ENCODE measurements at regions not wholly inside any gene's neighbourhood (a gene's known extent, or its start where the extent isn't known, plus 50 kb on each side); places are given as distances from the start of the nearest gene placed in this dataset.

GRCh38 chr1:11373895-11374747 lies 101.1 kb downstream of the UBIAD1 start:
- peak; percentile 15 for DNase-seq

GRCh38 chr1:11374748-11375110 lies 101.7 kb downstream of the UBIAD1 start:
- DNase-seq = no peak

DNA sequence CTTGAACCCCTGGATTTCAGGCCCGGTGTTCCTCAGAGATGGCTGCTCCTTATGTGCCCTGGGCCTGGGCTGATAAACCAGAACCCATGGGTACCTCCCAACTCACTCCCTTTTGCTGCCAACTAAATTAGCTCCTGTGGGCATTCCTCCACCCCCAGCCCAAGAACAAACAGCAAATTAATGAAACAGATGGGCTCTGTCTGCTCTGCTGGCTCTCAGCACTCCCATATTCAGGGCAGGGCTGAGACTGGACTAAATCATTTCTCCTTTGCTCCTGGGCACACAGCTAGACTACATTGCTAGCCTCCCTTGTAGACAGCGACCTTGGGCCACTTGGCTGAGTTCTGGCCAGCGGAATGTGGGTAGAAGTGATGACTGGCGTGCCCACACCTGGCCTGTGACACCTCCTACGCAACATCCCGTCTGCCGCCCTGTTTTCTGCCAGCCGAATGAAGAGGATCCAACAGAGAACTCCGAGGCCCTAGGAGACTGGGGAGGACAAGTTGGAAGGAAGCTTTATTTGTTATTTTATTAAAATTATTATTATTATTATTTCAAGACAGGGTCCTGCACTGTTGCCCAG lies 101.9 kb upstream of the DISP3 start:
- no peak for DNase-seq

DNA sequence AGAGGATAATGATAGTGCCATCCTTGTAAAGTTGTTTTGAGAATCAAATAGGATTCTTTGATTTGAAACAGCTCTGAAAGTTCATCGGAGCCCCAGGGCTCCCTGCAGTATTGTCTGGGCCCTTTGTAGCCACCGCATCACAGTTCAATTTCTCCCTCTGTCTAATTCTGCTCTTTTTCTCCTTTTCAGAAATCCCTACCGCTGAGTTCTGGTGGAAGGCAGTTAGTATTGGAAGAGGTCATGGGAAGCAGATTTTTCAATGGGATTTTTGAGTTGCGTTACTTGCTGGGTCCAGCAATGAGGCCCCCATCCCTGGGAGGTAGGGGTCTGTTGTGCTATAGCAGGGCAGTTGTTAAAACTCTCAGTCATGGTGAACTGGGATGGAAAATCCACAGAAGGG lies 101.0 kb upstream of the DISP3 start:
- DNase-seq = no peak

DNA sequence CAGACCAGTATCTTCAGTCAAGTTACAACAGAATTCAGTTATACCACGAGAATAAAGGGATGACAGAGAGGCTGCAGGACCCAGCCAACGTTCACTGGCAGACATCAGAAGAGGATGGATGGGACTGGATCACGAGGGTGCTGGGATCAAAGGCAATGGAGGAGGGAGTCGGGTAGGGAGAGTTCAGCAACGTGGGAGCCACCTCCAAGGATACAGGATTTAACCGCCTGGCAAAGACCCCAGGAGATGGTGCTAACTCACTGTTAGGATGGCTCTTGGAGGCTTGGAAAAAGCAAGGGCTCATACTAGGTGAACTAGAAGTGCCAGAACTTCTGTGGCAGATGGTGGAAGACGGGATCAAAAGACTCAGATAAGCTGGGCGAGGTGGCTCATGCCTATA lies 99.1 kb upstream of the DISP3 start:
- no peak for DNase-seq

- DNase-seq = no peak
These were observed 98.5 kb upstream of the DISP3 start for GRCh38 chr1:11380500-11380899.

DNA sequence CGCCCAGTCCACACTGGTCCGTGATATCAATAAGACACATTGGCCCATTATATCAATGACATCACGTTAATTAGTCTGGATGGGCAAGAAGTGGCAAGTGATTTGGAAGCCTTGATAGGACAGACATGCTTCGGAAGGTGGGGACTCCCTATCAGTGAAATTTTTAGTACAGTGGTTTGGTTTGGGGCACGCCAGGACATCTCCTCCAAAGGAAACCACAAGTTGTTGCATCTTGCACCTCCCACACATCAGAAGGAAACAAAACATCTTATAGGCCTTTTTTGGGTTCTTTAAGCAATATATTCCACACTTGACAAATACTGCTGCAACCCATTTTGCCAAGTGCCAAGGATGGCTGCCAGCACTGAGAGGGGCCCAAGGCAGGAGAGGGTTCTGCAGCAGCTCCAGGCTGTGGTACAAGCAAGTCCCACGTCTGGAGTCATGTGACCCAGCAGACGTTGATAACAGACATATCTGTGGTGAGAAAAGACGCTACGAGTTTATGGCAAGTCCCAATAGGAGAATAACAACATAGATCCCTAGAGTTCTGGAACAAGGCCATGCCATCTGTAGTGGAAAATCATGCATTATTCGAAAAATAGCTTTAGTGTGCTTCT lies 95.3 kb upstream of the DISP3 start:
- DNase-seq = peak; percentile 75

GRCh38 chr1:11384170-11384554 lies 94.8 kb upstream of the DISP3 start:
- DNase-seq = peak; percentile 35

GRCh38 chr1:11387829-11388228 lies 91.1 kb upstream of the DISP3 start:
- DNase-seq = no peak

GRCh38 chr1:11388617-11389016 lies 90.3 kb upstream of the DISP3 start:
- DNase-seq = no peak

DNA sequence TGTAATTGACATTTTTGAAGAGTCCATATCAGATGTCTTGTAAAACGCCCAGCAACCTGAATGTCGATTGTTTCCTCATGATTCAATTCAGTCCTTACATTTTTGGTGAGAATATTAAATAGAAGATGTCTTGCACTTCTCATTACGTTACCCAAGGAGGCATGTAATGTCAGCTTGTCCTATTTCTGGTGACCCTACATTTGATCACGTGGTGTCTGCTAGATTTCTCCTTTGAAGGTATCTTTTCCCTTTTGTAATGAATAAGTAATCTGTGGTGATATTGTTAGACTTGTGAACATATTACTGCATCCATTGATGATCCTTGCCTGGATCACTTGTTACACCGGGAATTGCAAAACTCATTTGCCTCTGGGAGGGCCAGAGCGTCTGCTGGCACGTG lies 87.6 kb upstream of the DISP3 start:
- DNase-seq = no peak

DNA sequence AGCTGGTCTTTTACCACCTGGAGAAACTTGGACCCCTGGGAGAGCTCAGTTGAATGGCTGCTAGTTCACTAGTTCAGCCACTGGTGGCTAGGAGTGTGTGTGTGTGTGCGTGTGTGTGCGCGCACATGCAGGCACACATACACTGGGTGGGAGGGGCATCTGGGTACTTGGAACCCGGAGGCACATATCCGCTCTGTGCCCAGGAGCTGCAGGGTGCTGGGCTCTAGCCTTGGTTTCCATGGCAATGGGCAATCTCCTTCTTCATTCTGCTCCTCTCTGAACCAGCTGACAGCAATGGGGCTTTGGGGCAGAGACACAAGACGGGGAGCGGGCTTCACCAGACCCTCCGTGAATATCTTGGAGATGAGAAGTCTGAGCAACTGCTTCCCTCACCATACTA lies 87.1 kb upstream of the DISP3 start:
- no peak for DNase-seq

DNA sequence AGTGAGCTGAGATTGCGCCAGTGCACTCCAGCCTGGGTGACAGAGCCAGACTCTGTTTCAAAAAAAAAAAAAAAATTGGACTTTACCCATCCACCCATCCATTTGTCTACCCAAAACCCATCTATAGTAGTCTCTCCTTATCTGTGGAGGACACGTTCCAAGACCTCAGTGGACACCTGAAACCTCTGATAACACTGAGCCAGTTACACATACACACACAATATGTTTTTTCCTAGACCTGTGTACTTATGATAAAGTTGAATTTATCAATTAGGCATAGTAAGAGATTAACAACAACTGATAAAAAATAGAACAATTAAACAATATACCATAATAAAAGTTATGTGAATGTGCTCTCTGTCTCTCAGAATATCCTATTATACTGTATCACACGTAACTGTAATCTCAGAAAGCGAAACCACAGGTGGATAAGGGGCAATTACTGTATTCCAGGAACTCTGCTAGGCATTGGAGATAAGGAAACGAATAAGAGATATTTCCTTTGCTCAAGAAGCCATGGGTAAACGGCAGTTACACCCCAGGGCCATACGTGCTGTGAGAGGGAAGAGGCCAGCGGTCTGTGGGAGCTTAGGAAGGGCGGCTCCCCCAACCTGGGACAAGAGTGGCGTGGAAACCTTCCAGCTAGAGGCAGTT lies 84.2 kb upstream of the DISP3 start:
- DNase-seq = peak; percentile 62

GRCh38 chr1:11395616-11396015 lies 83.3 kb upstream of the DISP3 start:
- DNase-seq = no peak

DNA sequence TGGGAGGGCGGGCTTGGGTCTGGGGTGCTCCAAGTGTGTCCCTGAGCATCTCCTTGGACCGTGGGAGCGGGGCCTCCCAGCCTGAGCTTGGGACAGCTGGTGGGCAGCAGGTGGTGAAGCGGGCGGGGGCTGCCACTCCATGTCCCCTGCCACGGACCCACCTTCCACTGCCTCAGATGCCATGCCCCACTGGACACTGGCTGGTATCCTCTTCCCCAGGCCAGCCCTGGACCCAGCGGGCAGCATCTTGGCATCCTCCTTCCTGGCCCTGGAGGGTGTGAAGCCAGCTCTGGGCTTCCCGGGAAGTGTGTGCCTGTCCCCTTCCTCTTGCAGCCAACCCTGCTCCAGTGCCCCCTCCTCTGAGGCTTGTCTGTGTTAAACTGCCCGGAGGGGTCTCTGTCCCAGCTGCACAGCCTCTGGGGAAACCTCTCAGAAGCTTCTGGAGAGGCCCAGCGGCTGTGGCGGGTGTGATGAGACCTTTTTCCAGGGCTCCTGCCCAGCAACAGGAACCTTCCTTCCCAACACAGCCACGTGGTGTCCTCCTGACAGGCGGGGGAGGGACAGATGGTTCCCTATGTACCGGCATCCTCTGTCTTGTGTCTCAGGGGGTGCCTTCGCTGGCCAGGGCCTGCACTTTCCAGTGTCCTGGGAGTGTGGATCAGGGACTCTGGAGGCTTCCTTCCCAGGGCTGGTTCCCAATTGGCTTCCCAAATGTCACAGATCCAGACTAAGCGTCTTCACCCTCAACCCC lies 81.6 kb upstream of the DISP3 start:
- DNase-seq = no peak

DNA sequence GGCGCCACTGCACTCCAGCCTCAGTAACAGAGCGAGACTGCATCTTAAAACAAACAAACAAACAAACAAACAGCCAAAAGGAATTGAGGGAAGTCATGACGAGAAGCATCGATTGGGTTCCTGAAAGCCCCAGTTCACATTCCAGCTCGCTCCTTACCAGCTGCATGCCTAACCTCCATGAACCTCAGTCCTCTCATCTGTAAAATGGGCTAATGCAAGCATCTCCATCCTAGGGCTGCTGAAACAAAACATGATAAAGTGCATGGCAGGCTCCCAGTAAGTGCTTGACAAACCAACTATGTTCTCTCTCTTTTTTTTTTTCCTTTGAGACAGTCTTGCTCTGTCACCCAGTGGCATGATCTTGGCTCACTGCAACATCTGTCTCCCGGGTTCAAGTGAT lies 79.7 kb upstream of the DISP3 start:
- DNase-seq = no peak

- no peak for DNase-seq
These were observed 78.8 kb upstream of the DISP3 start for GRCh38 chr1:11400155-11400554.

- no peak for DNase-seq
These were observed 78.4 kb upstream of the DISP3 start for GRCh38 chr1:11400567-11400966.

GRCh38 chr1:11406845-11407244 lies 72.1 kb upstream of the DISP3 start:
- no peak for DNase-seq

DNA sequence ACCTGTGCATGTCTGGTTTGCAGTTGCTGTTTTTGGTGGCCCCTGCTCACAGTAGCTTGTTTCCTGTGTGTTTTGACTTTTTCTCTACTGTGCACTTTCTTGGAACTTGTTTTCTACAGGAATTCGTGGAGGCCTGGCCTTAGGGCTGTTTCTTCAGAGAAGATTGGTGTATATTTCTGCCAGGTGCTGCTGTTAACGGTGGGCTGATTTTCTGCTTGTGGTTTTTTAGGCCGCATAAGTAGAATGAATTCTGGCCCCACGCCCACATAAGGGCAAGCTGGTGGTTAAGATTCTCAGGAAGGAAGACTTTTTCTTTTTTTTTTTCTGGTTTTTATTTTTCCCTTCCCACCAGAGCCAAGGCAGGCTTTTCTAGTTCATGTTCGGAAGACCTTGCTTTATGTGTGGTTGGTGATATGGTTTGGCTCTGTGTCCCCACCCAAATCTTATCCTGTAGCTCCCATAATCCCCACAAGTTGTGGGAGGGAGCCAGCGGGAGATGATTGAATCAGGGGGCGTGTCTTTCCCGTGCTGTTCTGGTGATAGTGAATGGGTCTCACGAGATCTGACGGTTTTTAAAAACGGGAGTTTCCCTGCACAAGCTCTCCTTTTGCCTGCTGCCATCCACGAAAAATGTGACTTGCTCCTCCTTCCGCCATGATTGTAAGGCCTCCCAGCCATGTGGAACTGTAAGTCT lies 71.5 kb upstream of the DISP3 start:
- DNase-seq = peak; percentile 65

DNA sequence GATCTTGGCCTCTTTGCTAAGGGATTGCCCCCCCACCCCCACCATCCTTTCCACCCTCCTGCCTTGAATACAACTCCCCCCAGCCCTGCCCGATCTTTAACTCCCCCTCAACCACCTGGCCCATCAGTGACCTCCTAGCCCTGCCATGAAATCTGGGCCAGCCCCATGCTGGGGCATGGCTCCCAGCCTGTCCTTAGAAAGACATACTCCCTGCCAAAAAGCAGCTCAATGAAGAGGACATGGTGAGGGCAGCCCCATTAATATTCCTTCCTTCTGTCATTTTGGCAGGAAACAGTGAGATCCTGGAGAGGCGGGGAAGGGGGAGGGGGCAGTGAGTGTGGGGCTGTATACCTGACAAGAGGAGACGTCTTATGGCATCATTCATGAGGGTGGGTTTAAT lies 66.8 kb upstream of the DISP3 start:
- DNase-seq = no peak

DNA sequence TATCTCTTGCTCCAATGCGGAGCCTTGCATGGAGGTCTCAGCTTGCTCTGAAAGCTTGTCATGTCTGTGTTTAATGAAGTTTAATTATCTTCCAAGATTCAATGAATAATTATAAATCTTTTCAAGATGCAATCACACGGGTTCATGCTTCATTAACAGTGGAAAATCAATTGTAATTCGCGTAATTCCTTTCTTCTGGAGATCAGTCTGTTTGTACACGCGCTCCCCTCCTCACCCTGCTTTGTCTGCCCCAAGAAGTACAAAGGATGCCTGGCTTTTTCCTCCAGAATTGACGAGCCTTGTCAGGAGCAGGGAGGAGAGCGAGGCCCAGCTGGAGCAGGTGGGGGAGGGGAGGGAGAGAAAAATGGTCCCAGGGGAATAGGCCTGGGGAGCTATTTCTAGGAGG lies 65.0 kb upstream of the DISP3 start:
- DNase-seq = no peak

Measured in hematopoietic multipotent progenitor cell treated with erythropoietin and hydrocortisone succinate and interleukin-3 and kit ligand, for 4 days (in vitro differentiated cells).